HEK293 (cell line): ENCODE measurements at regions not wholly inside any gene's neighbourhood (a gene's known extent, or its start where the extent isn't known, plus 50 kb on each side); places are given as distances from the start of the nearest gene placed in this dataset.

Experiments
- CTCF ChIA-PET: fragments of 350-600 bp; formaldehyde crosslinking; extraction: SDS; loops from one replicate; lab custom pipeline; 2021; ENCODE audit warnings: antibody characterized with exemption; lab: Yijun Ruan, JAX
- POLR2A ChIA-PET: fragments of 300-600 bp; formaldehyde crosslinking; extraction: SDS; loops from one replicate; lab custom pipeline; 2020; ENCODE audit warnings: antibody characterized with exemption, inconsistent platforms; lab: Yijun Ruan, JAX
- H3K27ac ChIP-seq: fragments of 200-500 bp; sonication (Bioruptor generic); 2 replicates; pipeline ENCODE4 v1.5.1; 2014; ENCODE audit warnings: low read depth, low read length, control low read depth, inconsistent platforms; ENCODE audit errors: extremely low read depth
- H3K36me3 ChIP-seq, 2 experiments: fragments of 200-500 bp in 1 of 2; sonication (Bioruptor generic) in 1 of 2; 1 replicate in 1 of 2; 2 replicates in 1 of 2; pipeline ENCODE4 v1.5.1; 2014 to 2017; ENCODE audit warnings: inconsistent platforms in 2 of 2, low read length in 2 of 2; ENCODE audit not compliant: control insufficient read depth in 2 of 2, insufficient read depth in 1 of 2
- H3K4me1 ChIP-seq: fragments of 200-500 bp; sonication (Bioruptor generic); 2 replicates; pipeline ENCODE4 v1.5.1; 2014; ENCODE audit warnings: mild to moderate bottlenecking, low read length, inconsistent platforms; ENCODE audit not compliant: control insufficient read depth, insufficient read depth
- H3K4me3 ChIP-seq: 2 replicates; pipeline ENCODE4 v1.5.1; 2011; ENCODE audit warnings: low read depth, mild to moderate bottlenecking, control low read depth, low read length, moderate library complexity
- H3K9me3 ChIP-seq: fragments of 200-500 bp; sonication (Bioruptor generic); 2 replicates; pipeline ENCODE4 v1.5.1; 2014; ENCODE audit warnings: low read depth, low read length, inconsistent platforms; ENCODE audit not compliant: control insufficient read depth, insufficient read depth
- GFI1B ChIP-seq: fragments of 450-650 bp; formaldehyde crosslinking; IDR thresholded peaks from 2 replicates; pipeline ENCODE4 v1.5.1; 2016; ENCODE audit warnings: missing biosample characterization, missing genetic modification characterization
- HOXC10 ChIP-seq: sonication (generic); formaldehyde crosslinking; IDR thresholded peaks from 2 replicates; pipeline ENCODE4 v1.8.1; 2023; ENCODE audit warnings: mild to moderate bottlenecking, missing genetic modification reagents
- MEIS1 ChIP-seq: sonication (generic); formaldehyde crosslinking; IDR thresholded peaks from 2 replicates; pipeline ENCODE4 v1.8.1; 2022; ENCODE audit warnings: missing genetic modification reagents, mild to moderate bottlenecking, borderline replicate concordance
- ZFP41 ChIP-seq: fragments of 450-650 bp; formaldehyde crosslinking; IDR thresholded peaks from 2 replicates; pipeline ENCODE4 v1.5.1; 2016; ENCODE audit warnings: missing biosample characterization, missing genetic modification characterization, borderline replicate concordance
- ZNF140 ChIP-seq: fragments of 450-650 bp; formaldehyde crosslinking; IDR thresholded peaks from 2 replicates; pipeline ENCODE4 v1.5.1; 2016; ENCODE audit warnings: missing biosample characterization, missing genetic modification characterization
- ZNF23 ChIP-seq: fragments of 450-650 bp; formaldehyde crosslinking; IDR thresholded peaks from 2 replicates; pipeline ENCODE4 v1.5.1; 2016; ENCODE audit warnings: missing biosample characterization, missing genetic modification characterization, borderline replicate concordance
- ZSCAN30 ChIP-seq: fragments of 450-650 bp; IDR thresholded peaks from 2 replicates; pipeline ENCODE4 v1.5.1; 2018; ENCODE audit warnings: missing biosample characterization, mild to moderate bottlenecking, missing genetic modification characterization, moderate library complexity
- TF ChIP-seq, protein P1 (sequence below): fragments of 450-650 bp; formaldehyde crosslinking; IDR thresholded peaks from 2 replicates; pipeline ENCODE4 v1.5.1; 2016; ENCODE audit warnings: missing biosample characterization, missing genetic modification characterization
- TF ChIP-seq, protein P2 (sequence below): fragments of 450-650 bp; formaldehyde crosslinking; IDR thresholded peaks from 2 replicates; pipeline ENCODE4 v1.5.1; 2016; ENCODE audit warnings: missing biosample characterization, missing genetic modification characterization
- TF ChIP-seq, protein P3 (sequence below): fragments of 450-650 bp; formaldehyde crosslinking; IDR thresholded peaks from 2 replicates; pipeline ENCODE4 v1.5.1; 2017; ENCODE audit warnings: missing biosample characterization, missing genetic modification characterization
- TF ChIP-seq, protein P4 (sequence below): fragments of 450-650 bp; formaldehyde crosslinking; IDR thresholded peaks from 2 replicates; pipeline ENCODE4 v1.5.1; 2016; ENCODE audit warnings: missing biosample characterization, missing genetic modification characterization

DNA sequence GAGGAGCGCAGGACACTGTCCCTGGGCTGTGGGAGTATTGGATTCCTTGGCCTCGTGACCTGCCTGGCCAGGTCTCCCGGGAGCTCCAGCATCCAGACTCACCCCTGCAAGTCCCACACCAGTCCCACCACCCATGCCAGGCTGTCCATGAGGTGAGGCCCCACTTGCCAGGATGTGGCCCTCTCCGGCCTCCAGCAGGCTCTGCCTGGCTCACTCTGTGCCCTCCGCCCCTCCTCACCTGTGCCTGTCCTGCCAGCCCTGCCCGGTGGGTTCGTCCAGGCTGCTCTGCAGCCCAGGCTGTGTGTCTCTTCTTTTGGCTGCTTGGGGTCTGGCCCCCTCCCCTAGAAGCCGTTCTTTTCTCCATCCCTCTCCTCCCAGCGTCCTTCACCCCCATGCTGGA, 436.8 kb upstream of the MYT1L start:
- Histone ChIP-seq H3K9me3 (no peaks in the 10 kb centered on the region), H3K4me1 (no peaks in the 10 kb centered on the region), H3K36me3 (no peaks in the 10 kb centered on the region), H3K4me3 (no peak overlapping the region), H3K27ac (no peak overlapping the region)
- no peak for TF ChIP-seq GFI1B (tag by site-specific recombination)
- TF ChIP-seq ZFP41 (tag by site-specific recombination): no peak
- TF ChIP-seq, protein P1, sequence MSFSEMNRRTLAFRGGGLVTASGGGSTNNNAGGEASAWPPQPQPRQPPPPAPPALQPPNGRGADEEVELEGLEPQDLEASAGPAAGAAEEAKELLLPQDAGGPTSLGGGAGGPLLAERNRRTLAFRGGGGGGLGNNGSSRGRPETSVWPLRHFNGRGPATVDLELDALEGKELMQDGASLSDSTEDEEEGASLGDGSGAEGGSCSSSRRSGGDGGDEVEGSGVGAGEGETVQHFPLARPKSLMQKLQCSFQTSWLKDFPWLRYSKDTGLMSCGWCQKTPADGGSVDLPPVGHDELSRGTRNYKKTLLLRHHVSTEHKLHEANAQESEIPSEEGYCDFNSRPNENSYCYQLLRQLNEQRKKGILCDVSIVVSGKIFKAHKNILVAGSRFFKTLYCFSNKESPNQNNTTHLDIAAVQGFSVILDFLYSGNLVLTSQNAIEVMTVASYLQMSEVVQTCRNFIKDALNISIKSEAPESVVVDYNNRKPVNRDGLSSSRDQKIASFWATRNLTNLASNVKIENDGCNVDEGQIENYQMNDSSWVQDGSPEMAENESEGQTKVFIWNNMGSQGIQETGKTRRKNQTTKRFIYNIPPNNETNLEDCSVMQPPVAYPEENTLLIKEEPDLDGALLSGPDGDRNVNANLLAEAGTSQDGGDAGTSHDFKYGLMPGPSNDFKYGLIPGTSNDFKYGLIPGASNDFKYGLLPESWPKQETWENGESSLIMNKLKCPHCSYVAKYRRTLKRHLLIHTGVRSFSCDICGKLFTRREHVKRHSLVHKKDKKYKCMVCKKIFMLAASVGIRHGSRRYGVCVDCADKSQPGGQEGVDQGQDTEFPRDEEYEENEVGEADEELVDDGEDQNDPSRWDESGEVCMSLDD: no peak
- TF ChIP-seq HOXC10 (CRISPR knock-in tag): no peak
- CTCF ChIA-PET: no interaction called here
- POLR2A ChIA-PET: no interaction called here

DNA sequence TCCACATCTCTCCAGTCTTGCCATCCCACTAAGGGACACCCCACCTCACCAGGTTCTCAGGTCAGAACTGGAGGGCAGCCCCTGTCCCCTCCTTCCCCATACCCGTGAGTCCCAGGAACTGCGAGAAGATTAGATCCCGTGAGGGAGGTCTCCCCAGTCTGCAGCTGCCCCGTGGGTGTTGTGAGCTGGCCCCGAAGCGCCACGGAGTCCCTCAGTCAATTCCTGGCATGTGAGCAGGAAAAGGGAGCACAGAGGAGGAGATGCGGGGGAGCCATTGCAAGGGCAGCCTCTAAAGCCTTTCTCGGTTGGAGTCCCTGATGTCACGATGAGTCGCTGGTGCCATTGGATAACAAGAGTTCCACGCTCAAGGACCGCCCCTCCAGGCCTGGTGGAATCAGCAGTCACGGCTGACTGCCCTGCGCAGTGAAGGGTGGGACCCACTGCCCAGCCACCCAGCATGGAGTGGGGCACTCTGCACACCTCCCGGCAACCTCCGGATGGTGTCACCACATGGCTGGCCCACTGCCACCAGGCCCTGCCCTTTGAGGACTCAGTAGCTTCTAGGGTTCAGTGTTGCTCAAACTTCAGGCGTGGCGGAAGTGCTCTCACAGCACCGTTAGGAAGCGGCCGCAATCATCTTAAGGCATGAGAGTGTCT, 434.9 kb upstream of the MYT1L start:
- TF ChIP-seq, protein P2, sequence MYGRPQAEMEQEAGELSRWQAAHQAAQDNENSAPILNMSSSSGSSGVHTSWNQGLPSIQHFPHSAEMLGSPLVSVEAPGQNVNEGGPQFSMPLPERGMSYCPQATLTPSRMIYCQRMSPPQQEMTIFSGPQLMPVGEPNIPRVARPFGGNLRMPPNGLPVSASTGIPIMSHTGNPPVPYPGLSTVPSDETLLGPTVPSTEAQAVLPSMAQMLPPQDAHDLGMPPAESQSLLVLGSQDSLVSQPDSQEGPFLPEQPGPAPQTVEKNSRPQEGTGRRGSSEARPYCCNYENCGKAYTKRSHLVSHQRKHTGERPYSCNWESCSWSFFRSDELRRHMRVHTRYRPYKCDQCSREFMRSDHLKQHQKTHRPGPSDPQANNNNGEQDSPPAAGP: no peak
- TF ChIP-seq ZNF23 (tag by site-specific recombination): no peak
- TF ChIP-seq, protein P3, sequence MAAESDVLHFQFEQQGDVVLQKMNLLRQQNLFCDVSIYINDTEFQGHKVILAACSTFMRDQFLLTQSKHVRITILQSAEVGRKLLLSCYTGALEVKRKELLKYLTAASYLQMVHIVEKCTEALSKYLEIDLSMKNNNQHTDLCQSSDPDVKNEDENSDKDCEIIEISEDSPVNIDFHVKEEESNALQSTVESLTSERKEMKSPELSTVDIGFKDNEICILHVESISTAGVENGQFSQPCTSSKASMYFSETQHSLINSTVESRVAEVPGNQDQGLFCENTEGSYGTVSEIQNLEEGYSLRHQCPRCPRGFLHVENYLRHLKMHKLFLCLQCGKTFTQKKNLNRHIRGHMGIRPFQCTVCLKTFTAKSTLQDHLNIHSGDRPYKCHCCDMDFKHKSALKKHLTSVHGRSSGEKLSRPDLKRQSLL (tag by site-specific recombination): no peak
- no peak for TF ChIP-seq MEIS1 (CRISPR knock-in tag)
- no peak for TF ChIP-seq ZNF140 (tag by site-specific recombination)
- H3K9me3 ChIP-seq: no peaks in the 10 kb centered on the region
- H3K27ac ChIP-seq: no peak overlapping the region
- ChIA-PET CTCF (interaction anchor here (0.6 kb wide), 1 partner anchor 441 kb away, joined by 3 read pairs; no protein-coding TSS in a partner anchor), POLR2A (no interaction called here)
- H3K4me1 ChIP-seq: no peaks in the 10 kb centered on the region
- no peaks in the 10 kb centered on the region for H3K36me3 ChIP-seq
- no peak overlapping the region for H3K4me3 ChIP-seq

DNA sequence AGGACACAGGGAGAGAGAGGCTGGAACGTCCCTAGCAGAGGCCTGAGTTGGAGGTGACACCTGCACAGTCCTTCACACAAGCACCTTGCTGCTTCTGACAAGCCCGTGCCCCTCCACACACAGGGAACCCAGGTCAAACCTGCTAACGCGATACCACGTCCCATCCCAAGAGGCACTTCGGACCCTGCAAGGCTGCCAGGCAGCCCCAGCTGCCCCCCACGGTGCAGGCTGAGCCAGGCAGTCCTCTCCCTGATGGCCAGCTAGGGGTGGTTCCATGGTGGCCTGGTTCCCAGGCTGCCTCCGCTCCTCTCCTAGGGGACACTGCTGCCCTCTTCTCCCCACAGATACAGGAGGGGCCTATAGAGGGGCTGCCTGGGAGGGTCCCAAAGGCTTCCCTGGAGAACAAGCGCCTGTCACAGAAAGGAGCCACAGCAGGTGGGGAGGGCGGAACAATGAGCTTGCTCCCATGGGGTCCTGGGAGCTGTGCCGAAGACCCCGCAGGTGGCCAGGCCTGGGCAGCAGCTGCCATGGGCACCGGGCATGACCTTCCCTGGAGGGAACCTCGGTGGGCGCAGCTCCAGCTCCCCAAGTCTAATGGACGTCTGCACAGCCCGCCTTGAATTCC, 434.2 kb upstream of the MYT1L start:
- Histone ChIP-seq H3K4me1 (no peaks in the 10 kb centered on the region), H3K4me3 (no peak overlapping the region), H3K27ac (no peak overlapping the region), H3K36me3 (no peaks in the 10 kb centered on the region), H3K9me3 (no peaks in the 10 kb centered on the region)
- no peak for TF ChIP-seq ZSCAN30 (tag by site-specific recombination)
- TF ChIP-seq, protein P4, sequence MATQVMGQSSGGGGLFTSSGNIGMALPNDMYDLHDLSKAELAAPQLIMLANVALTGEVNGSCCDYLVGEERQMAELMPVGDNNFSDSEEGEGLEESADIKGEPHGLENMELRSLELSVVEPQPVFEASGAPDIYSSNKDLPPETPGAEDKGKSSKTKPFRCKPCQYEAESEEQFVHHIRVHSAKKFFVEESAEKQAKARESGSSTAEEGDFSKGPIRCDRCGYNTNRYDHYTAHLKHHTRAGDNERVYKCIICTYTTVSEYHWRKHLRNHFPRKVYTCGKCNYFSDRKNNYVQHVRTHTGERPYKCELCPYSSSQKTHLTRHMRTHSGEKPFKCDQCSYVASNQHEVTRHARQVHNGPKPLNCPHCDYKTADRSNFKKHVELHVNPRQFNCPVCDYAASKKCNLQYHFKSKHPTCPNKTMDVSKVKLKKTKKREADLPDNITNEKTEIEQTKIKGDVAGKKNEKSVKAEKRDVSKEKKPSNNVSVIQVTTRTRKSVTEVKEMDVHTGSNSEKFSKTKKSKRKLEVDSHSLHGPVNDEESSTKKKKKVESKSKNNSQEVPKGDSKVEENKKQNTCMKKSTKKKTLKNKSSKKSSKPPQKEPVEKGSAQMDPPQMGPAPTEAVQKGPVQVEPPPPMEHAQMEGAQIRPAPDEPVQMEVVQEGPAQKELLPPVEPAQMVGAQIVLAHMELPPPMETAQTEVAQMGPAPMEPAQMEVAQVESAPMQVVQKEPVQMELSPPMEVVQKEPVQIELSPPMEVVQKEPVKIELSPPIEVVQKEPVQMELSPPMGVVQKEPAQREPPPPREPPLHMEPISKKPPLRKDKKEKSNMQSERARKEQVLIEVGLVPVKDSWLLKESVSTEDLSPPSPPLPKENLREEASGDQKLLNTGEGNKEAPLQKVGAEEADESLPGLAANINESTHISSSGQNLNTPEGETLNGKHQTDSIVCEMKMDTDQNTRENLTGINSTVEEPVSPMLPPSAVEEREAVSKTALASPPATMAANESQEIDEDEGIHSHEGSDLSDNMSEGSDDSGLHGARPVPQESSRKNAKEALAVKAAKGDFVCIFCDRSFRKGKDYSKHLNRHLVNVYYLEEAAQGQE (tag by site-specific recombination): no peak
- ChIA-PET CTCF (no interaction called here), POLR2A (interaction anchor here (0.6 kb wide), 1 partner anchor 630 kb away, joined by 3 read pairs; no protein-coding TSS in a partner anchor)
